Keratinocyte (primary cell): ENCODE measurements at regions not wholly inside any gene's neighbourhood (a gene's known extent, or its start where the extent isn't known, plus 50 kb on each side); places are given as distances from the start of the nearest gene placed in this dataset.

Source experiments
- CTCF ChIP-seq, 3 experiments: IDR thresholded peaks in 1 of 3; conservative IDR thresholded peaks in 1 of 3; optimal IDR thresholded peaks in 1 of 3; 2 replicates in 2 of 3; 3 replicates in 1 of 3; pipeline versions ENCODE3 to v1.5.1; 2011; ENCODE audit warnings: low read length in 3 of 3, mild to moderate bottlenecking in 3 of 3, moderate library complexity in 2 of 3, control low read depth in 1 of 3, inconsistent platforms in 1 of 3; ENCODE audit not compliant: insufficient read depth in 2 of 3; ENCODE audit errors: extremely low read depth in 1 of 3
- EZH2 ChIP-seq: IDR thresholded peaks from one replicate; pipeline ENCODE4 v1.6.1; 2012; ENCODE audit warnings: inconsistent platforms, mild to moderate bottlenecking, low read length, moderate library complexity

- TF ChIP-seq CTCF (optimal IDR thresholded peaks at IDR 0.05 in 1 of 3, IDR thresholded peaks at IDR 0.05 in 1 of 3, conservative IDR thresholded peaks at IDR 0.05 in 1 of 3; ENCODE audit: extremely low read depth in 1 of 3, insufficient read depth in 2 of 3, low read length in 3 of 3): no peak
- TF ChIP-seq EZH2: no peak
Observed at GRCh38 chr13:34174671-34175145, 356.8 kb downstream of the RFC3 start.
